GM12872 (cell line): ENCODE measurements at regions not wholly inside any gene's neighbourhood (a gene's known extent, or its start where the extent isn't known, plus 50 kb on each side); places are given as distances from the start of the nearest gene placed in this dataset.

Experiments
- CTCF ChIP-seq: IDR thresholded peaks from 3 replicates; pipeline ENCODE4 v1.5.1; 2011; ENCODE audit warnings: low read depth, mild to moderate bottlenecking, low read length, moderate library complexity; ENCODE audit not compliant: insufficient read depth

DNA sequence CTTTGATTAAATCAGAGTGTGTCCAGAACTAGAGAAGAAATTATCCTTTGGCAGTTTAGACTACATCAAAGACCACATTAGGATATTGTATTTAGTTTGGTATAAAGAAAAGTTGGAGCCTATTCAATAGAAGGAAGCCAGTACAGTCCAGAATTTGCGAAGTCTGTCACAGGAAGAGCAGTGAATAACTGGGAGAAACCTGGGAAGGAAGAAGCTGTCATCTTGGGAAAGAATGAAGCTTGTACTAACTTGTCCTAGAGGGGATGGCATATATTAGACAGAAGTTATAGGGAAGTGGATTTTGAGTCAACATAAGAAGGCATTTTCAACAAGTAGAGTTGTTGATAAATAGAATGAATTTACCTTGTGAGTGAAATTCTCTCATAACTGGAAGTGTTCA lies 386.7 kb downstream of the LRIG3 start:
- no peak for TF ChIP-seq CTCF

DNA sequence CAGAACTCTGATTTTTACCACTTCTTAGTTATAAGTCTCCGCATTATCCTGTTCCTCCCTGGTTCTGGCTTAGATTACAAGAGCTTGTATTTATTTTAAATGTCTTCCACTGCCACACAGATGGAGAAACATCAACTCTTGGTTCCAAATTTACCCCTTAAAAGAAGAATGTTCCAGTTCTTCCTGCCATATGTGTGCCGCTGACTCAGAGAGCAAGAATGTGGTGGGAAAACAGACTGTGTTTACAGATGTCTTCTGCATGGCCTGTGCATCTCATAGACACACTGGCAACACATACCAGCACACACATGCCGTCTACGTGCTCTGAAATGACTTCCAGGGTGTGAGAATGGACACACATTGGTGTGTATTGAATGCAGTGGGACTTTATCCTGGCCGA lies 383.0 kb downstream of the LRIG3 start:
- TF ChIP-seq CTCF: no peak

DNA sequence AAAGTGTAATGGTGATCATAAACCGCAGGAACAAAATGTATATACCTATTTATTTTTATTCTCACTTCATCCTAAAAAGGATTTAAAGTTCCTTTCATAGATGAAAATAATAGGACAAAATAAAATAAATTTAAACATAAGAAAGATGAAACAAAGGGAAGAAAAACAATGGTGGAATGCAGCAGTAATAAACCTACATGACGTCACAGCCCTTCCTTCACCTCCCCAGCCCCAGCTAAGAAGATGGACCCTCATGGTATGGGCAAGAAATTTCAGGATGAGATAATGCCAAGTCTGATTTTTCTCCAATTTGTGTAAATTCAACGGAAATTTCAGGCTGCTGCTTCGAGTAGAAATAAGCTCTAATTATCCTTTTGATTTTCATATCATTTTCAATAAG lies 381.0 kb downstream of the LRIG3 start:
- no peak for TF ChIP-seq CTCF

- TF ChIP-seq CTCF: peak; percentile 67
These were observed 379.6 kb downstream of the LRIG3 start for GRCh38 chr12:58540480-58541299.

- TF ChIP-seq CTCF: no peak
These were observed 379.0 kb downstream of the LRIG3 start for GRCh38 chr12:58541300-58541690.

- TF ChIP-seq CTCF: no peak
These were observed 376.0 kb downstream of the LRIG3 start for GRCh38 chr12:58544281-58544680.

DNA sequence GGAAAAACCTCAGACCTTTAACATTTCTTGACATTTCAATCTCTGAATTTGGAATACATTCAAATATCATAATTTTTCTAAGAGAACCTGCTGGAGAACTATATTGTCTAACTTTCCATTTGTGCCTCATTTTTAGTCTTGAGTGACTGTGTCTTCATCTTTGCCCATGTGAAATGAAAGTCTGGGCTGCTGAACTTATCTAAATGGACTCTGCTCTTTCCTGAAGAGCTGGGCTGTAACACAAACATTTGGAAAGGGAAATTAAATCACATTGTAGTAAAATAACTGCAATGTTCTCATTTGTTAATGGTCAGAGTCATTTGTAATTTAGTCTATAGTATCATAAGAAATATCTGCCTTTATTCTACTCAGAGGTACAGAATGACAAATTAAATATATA lies 373.1 kb downstream of the LRIG3 start:
- no peak for TF ChIP-seq CTCF

DNA sequence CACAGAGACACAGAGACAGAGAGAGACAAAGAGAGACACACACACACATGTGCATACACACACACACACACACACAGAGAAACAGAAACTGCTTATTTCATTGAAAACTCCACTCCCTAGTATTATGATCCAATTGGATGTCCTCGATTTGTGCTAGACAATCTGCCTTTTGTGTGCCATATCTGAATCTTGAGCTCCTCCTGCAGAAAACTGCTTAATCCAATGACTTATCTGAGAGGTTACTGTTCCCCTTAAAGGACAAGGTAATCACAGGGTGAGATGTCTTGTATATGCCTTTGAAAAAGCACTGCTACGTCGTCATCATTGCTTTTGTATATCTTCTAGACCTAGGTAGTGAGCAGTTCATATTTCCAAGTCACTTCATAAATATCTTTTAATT lies 371.5 kb downstream of the LRIG3 start:
- TF ChIP-seq CTCF: no peak
